GM08714 (cell line): ENCODE measurements at regions not wholly inside any gene's neighbourhood (a gene's known extent, or its start where the extent isn't known, plus 50 kb on each side); places are given as distances from the start of the nearest gene placed in this dataset.

Source experiments
- H3K4me3 ChIP-seq: fragments of 200-500 bp; sonication (Bioruptor generic); 2 replicates; pipeline ENCODE4 v1.5.1; 2014; ENCODE audit warnings: mild to moderate bottlenecking, low read length, inconsistent platforms
- ZNF274 ChIP-seq: IDR thresholded peaks from 2 replicates; pipeline ENCODE4 v1.6.1; 2012; ENCODE audit warnings: mild to moderate bottlenecking, low read depth, low read length

- TF ChIP-seq ZNF274: no peak
Observed at GRCh38 chr20:48169650-48170225, 384.5 kb upstream of the SULF2 start.

GRCh38 chr20:48166082-48166835 lies 381.0 kb upstream of the SULF2 start:
- no peak for TF ChIP-seq ZNF274
- H3K4me3 ChIP-seq: no peak overlapping the region

More at GRCh38 chr20:48169650-48170225, 384.5 kb upstream of the SULF2 start:
- no peak overlapping the region for H3K4me3 ChIP-seq

- H3K4me3 ChIP-seq: no peak overlapping the region
- TF ChIP-seq ZNF274: no peak
Observed at GRCh38 chr20:48165401-48165685, 380.1 kb upstream of the SULF2 start.

- H3K4me3 ChIP-seq: no peak overlapping the region
- TF ChIP-seq ZNF274: no peak
Observed at GRCh38 chr20:48164566-48165400, 379.5 kb upstream of the SULF2 start.

GRCh38 chr20:48164034-48164433 lies 378.8 kb upstream of the SULF2 start:
- TF ChIP-seq ZNF274: no peak
- no peak overlapping the region for H3K4me3 ChIP-seq

GRCh38 chr20:48163505-48163904 lies 378.2 kb upstream of the SULF2 start:
- no peak overlapping the region for H3K4me3 ChIP-seq
- TF ChIP-seq ZNF274: no peak

- TF ChIP-seq ZNF274: no peak
- no peak overlapping the region for H3K4me3 ChIP-seq
Observed at GRCh38 chr20:48162621-48163020, 377.3 kb upstream of the SULF2 start.

GRCh38 chr20:48159145-48160008 lies 374.1 kb upstream of the SULF2 start:
- H3K4me3 ChIP-seq: no peak overlapping the region
- TF ChIP-seq ZNF274: no peak

- H3K4me3 ChIP-seq: no peak overlapping the region
- TF ChIP-seq ZNF274: no peak
Observed at GRCh38 chr20:48158014-48158413, 372.7 kb upstream of the SULF2 start.

GRCh38 chr20:48156951-48157700 lies 371.8 kb upstream of the SULF2 start:
- TF ChIP-seq ZNF274: no peak
- H3K4me3 ChIP-seq: no peak overlapping the region

GRCh38 chr20:48156521-48156920 lies 371.2 kb upstream of the SULF2 start:
- H3K4me3 ChIP-seq: no peak overlapping the region
- TF ChIP-seq ZNF274: no peak

GRCh38 chr20:48155268-48155667 lies 370.0 kb upstream of the SULF2 start:
- TF ChIP-seq ZNF274: no peak
- H3K4me3 ChIP-seq: no peak overlapping the region

- TF ChIP-seq ZNF274: no peak
- no peak overlapping the region for H3K4me3 ChIP-seq
Observed at GRCh38 chr20:48154040-48154765, 368.9 kb upstream of the SULF2 start.
